RWPE2 (cell line): ENCODE measurements at regions not wholly inside any gene's neighbourhood (a gene's known extent, or its start where the extent isn't known, plus 50 kb on each side); places are given as distances from the start of the nearest gene placed in this dataset.
"Not testable (repeated sequence)": the region's sequence is repeated elsewhere in the genome, so short reads cannot be mapped to it uniquely, and the experiment has no call there.

Experiments
- ATAC-seq: fragments of 200-7000 bp; cut with Tn5 transposase; 3 replicates; pipeline ENCODE4 v1.9.1; 2021; ENCODE audit warnings: low read depth
- DNase-seq: peaks from one replicate; pipeline ENCODE4 v3.0.0-alpha.2; 2020; ENCODE audit warnings: low spot score
- H3K27ac ChIP-seq: fragments of 450-650 bp; 2 replicates; pipeline ENCODE4 v1.5.1; 2017; ENCODE audit warnings: mild to moderate bottlenecking; ENCODE audit not compliant: poor library complexity, severe bottlenecking
- H3K27me3 ChIP-seq: fragments of 250-450 bp; sonication (Bioruptor Pico); 2 replicates; pipeline ENCODE4 v1.5.1; 2021; ENCODE audit warnings: mild to moderate bottlenecking, moderate library complexity; ENCODE audit not compliant: insufficient read depth, poor library complexity, severe bottlenecking
- H3K36me3 ChIP-seq: fragments of 250-450 bp; sonication (Bioruptor Pico); 2 replicates; pipeline ENCODE4 v1.5.1; 2020; ENCODE audit warnings: low read depth, mild to moderate bottlenecking, moderate library complexity
- H3K4me1 ChIP-seq: fragments of 250-450 bp; sonication (Bioruptor Pico); 2 replicates; pipeline ENCODE4 v1.5.1; 2021; ENCODE audit warnings: mild to moderate bottlenecking, moderate library complexity; ENCODE audit not compliant: insufficient read depth, poor library complexity, severe bottlenecking
- H3K4me3 ChIP-seq: fragments of 250-450 bp; sonication (Bioruptor Pico); 2 replicates; pipeline ENCODE4 v1.5.1; 2021; ENCODE audit warnings: mild to moderate bottlenecking, moderate library complexity; ENCODE audit not compliant: severe bottlenecking
- H3K9me3 ChIP-seq: fragments of 250-450 bp; sonication (Bioruptor Pico); 2 replicates; pipeline ENCODE4 v1.5.1; 2021; ENCODE audit warnings: mild to moderate bottlenecking, moderate library complexity; ENCODE audit not compliant: severe bottlenecking
- TF ChIP-seq, protein P1 (sequence below): fragments of 450-650 bp; IDR thresholded peaks from one replicate; pipeline ENCODE4 v1.5.1; 2017; ENCODE audit warnings: mild to moderate bottlenecking, moderate library complexity; ENCODE audit not compliant: poor library complexity, severe bottlenecking

DNA sequence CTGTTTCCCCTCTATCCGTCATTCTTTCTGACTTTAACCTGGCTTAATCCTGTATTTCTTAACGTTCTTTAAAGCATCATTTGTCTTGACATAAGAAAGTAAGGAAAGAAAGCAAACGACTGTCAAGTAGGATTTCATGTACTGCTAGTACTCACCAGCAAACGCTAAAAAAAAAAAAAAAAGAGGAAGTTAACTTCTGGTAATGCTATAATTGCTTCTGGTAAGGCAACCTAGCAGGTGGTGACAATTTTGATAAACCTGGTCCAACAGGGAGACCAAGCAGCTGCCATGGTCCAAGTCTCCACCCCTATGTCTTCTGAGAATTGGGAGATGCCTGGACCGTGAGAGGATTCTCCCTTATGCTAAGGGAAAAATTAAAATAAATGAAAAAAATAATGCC is 306.6 kb downstream of the DAD1 start:
- no peak for ATAC-seq
- Histone ChIP-seq H3K27ac (no peak overlapping the region), H3K9me3 (no peaks in the 10 kb centered on the region), H3K4me1 (peaks cover 8% of the 10 kb centered on the region), H3K27me3 (no peaks in the 10 kb centered on the region), H3K4me3 (no peak overlapping the region), H3K36me3 (no peaks in the 10 kb centered on the region)
- DNase-seq = no peak
- TF ChIP-seq, protein P1, sequence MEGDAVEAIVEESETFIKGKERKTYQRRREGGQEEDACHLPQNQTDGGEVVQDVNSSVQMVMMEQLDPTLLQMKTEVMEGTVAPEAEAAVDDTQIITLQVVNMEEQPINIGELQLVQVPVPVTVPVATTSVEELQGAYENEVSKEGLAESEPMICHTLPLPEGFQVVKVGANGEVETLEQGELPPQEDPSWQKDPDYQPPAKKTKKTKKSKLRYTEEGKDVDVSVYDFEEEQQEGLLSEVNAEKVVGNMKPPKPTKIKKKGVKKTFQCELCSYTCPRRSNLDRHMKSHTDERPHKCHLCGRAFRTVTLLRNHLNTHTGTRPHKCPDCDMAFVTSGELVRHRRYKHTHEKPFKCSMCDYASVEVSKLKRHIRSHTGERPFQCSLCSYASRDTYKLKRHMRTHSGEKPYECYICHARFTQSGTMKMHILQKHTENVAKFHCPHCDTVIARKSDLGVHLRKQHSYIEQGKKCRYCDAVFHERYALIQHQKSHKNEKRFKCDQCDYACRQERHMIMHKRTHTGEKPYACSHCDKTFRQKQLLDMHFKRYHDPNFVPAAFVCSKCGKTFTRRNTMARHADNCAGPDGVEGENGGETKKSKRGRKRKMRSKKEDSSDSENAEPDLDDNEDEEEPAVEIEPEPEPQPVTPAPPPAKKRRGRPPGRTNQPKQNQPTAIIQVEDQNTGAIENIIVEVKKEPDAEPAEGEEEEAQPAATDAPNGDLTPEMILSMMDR = no peak

DNA sequence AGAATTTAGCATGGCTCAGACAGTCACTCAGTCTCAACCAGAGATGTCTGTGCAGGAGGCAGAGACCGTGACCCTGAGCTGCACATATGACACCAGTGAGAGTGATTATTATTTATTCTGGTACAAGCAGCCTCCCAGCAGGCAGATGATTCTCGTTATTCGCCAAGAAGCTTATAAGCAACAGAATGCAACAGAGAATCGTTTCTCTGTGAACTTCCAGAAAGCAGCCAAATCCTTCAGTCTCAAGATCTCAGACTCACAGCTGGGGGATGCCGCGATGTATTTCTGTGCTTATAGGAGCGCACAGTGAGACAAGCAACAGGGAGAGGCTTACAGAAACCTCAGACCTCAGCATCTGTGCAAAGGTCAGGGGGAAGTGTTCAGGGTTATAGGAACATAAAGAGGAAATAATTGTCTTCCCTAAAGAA is 307.6 kb downstream of the DAD1 start:
- not testable (repeated sequence) for DNase-seq, H3K27me3 ChIP-seq, ATAC-seq, H3K4me3 ChIP-seq, H3K9me3 ChIP-seq, H3K36me3 ChIP-seq, H3K4me1 ChIP-seq, H3K27ac ChIP-seq

DNA sequence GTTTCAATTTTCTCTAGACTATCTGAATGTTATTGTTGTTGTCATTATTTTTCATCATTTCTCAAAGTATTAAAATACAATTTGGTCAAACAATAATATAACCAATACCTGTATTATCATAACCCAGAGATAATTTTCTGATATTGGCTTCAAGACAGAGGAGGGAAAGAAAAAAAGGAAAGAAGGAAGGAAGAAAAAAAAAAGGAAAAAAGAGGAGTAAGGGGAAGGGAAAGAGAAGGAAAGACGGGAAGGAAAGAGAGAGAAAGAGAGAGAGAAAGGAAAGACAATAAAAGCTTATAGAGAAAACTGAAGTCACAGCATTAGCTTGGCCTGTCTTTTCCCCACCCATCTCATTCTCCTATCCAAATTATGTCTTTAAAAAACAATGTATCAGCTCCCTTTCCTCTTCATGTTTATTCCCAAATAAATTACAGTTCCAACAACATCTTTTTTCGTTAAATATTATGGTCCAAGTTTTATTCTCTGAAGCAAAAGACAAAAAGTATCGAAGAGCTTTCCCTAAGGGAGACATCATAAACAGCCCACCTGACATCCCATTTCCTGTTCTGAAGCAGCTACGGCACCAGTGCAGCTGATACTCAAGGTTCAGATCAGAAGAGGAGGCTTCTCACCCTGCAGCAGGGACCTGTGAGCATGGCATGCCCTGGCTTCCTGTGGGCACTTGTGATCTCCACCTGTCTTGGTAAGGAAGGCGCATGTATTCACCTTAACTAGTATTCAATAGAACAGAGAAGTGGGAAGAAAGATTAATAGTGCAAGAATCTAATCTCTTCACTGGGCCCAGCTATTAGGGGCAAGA is 308.3 kb downstream of the DAD1 start:
- Histone ChIP-seq H3K27me3 (no peaks in the 10 kb centered on the region), H3K9me3 (no peaks in the 10 kb centered on the region), H3K4me3 (no peak overlapping the region), H3K27ac (no peak overlapping the region), H3K36me3 (no peaks in the 10 kb centered on the region), H3K4me1 (peaks cover 5% of the 10 kb centered on the region)
- ATAC-seq (no peak), DNase-seq (no peak)
- TF ChIP-seq, protein P1 = no peak

DNA sequence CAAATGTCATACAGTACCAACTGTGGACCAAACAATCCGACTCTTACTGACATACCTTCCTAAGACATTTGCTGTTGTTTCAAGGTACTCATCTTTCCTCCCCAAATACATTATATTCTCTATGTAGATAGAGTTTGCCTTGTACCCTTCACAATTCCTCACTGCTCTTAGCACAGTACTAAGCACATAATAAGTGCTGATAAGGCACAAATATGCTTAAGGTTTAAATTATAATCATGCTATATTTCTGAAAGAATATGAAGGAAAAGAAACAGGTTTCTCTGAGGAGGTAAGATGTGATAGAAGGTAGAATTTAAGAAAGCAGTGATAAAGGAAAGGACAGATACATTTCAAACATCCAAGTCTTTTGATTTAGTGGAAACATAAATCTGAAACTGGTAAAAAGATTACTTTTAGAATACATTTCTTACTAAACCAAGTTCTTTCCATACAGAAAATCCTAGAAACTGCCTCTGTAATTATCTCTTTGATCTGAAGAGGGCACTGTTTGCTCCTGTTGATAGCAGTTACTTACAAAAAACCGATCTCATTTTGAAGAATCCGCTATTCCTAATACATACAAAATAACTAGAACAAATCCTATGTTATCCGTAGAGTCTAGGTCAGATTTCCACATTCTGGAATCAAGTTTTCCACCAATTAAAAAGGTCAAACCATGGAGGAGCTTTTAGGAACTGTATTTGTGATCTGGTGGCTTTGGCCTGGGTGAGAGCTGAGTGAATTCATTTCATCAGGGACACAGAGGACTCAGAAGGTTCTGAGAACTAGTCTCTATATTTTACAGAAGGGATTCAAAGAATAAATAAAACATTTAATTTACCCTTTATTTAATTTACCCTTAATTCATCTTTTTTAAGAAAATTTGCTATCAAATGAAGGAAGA is 311.9 kb downstream of the DAD1 start:
- Histone ChIP-seq H3K4me3 (no peak overlapping the region), H3K27me3 (no peaks in the 10 kb centered on the region), H3K9me3 (no peaks in the 10 kb centered on the region), H3K4me1 (no peaks in the 10 kb centered on the region), H3K27ac (no peak overlapping the region), H3K36me3 (no peaks in the 10 kb centered on the region)
- TF ChIP-seq, protein P1 = peak; percentile 98
- no peak for ATAC-seq
- no peak for DNase-seq
